ENCODE measurements at regions not wholly inside any gene's neighbourhood (a gene's known extent, or its start where the extent isn't known, plus 50 kb on each side); places are given as distances from the start of the nearest gene placed in this dataset.

DNA sequence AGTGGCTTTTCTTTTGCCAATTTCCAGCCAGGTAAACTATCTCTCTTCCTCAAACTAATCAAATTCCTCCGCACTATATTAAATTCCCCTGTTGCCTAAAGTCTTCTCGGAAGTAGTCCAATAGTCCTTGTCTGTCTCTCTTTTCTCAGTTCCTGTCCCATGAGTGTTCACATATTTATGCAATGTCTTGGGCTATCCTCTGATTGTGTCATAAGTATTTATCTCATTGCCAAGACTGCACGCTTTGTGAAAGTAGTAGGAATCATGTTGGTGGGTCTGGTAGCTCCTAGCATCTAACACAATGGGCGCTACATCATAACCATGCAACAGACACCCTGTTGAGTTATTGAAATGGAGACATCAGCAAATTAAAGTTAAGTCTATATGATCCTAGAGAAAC, 59.9 kb upstream of the POU3F3 start:
- TF ChIP-seq FOXA1 (IDR thresholded peaks at IDR 0.05): no peak
- TF ChIP-seq SP1 (IDR thresholded peaks at IDR 0.05): no peak
- TF ChIP-seq HDGF (IDR thresholded peaks at IDR 0.05; ENCODE audit: borderline replicate concordance): no peak
- no peak for TF ChIP-seq ELF4 (IDR thresholded peaks at IDR 0.05)
